Natural killer cell (primary cell): ENCODE measurements at regions not wholly inside any gene's neighbourhood (a gene's known extent, or its start where the extent isn't known, plus 50 kb on each side); places are given as distances from the start of the nearest gene placed in this dataset.

Experiments used
- ATAC-seq, 3 donors: fragments of 150-1000 bp in 2 of 3; fragments of 200-7000 bp in 1 of 3; cut with Tn5 transposase; 1 replicate in 1 of 3; 2 replicates in 2 of 3; pipeline ENCODE4 v1.10.0; 2021; ENCODE audit warnings: mild to moderate bottlenecking in 2 of 3, moderate library complexity in 2 of 3
- DNase-seq, 2 donors: peaks; one replicate each; pipeline versions ENCODE4 v3.0.0 to v3.0.0-alpha.2; 2013 to 2021; ENCODE audit warnings: mixed read lengths in 1 of 2
- H3K27ac ChIP-seq: one replicate; pipeline ENCODE4 v1.5.1; 2013; ENCODE audit warnings: mild to moderate bottlenecking, low read length
- H3K27me3 ChIP-seq: one replicate; pipeline ENCODE4 v1.6.1; 2013; ENCODE audit warnings: low read length; ENCODE audit not compliant: control insufficient read depth, insufficient read depth
- H3K36me3 ChIP-seq: one replicate; pipeline ENCODE4 v1.6.1; 2013; ENCODE audit warnings: low read length; ENCODE audit not compliant: control insufficient read depth, insufficient read depth
- H3K4me1 ChIP-seq: one replicate; pipeline ENCODE4 v1.6.1; 2013; ENCODE audit warnings: low read length; ENCODE audit not compliant: control insufficient read depth, insufficient read depth
- H3K4me3 ChIP-seq: one replicate; pipeline ENCODE4 v1.5.1; 2013; ENCODE audit warnings: low read length
- H3K9me3 ChIP-seq: one replicate; pipeline ENCODE4 v1.6.1; 2013; ENCODE audit warnings: low read length; ENCODE audit not compliant: control insufficient read depth, insufficient read depth
- H3K27ac Mint-ChIP-seq, 2 donors: one replicate each; pipeline ENCODE4 v1.8.0; 2022; ENCODE audit warnings: mild to moderate bottlenecking in 2 of 2, mixed read lengths in 2 of 2, moderate library complexity in 1 of 2
- H3K27me3 Mint-ChIP-seq, 2 donors: one replicate each; pipeline ENCODE4 v1.8.0; 2022; ENCODE audit warnings: low read depth in 2 of 2, mixed read lengths in 2 of 2
- H3K36me3 Mint-ChIP-seq: one replicate; pipeline ENCODE4 v1.8.0; 2022; ENCODE audit warnings: mixed read lengths
- H3K4me1 Mint-ChIP-seq, 2 donors: one replicate each; pipeline ENCODE4 v1.8.0; 2022; ENCODE audit warnings: mixed read lengths in 2 of 2
- H3K4me3 Mint-ChIP-seq: one replicate; pipeline ENCODE4 v1.8.0; 2022; ENCODE audit warnings: mild to moderate bottlenecking, moderate library complexity, mixed read lengths
- H3K9me3 Mint-ChIP-seq, 2 donors: one replicate each; pipeline ENCODE4 v1.8.0; 2022; ENCODE audit warnings: mixed read lengths in 2 of 2
- CTCF ChIP-seq: fragments of 200-600 bp; IDR thresholded peaks from one replicate; pipeline ENCODE4 v1.8.0; 2022; ENCODE audit warnings: antibody characterized with exemption
- WGBS: methylation state at CpG from one replicate; pipeline ENCODE4 v1.1.7; 2013; ENCODE audit warnings: missing lambda C conversion rate; ENCODE audit not compliant: insufficient coverage; 5-methylcytosine and 5-hydroxymethylcytosine counted together
- intact Hi-C: fragments of 100-400 bp; cut with micrococcal nuclease; formaldehyde crosslinking; loops from one replicate; pipeline ENCODE4 v1.14.2; 2022

GRCh38 chr6:44052419-44053023 is 74.7 kb downstream of the MRPL14 start:
- peaks cover 0 to under 1% of the 10 kb centered on the region in 2 donors for H3K4me1 Mint-ChIP-seq
- Histone ChIP-seq H3K9me3 (no peaks in the 10 kb centered on the region), H3K36me3 (no peaks in the 10 kb centered on the region), H3K27me3 (no peaks in the 10 kb centered on the region), H3K4me3 (no peak overlapping the region), H3K4me1 (peaks cover 4% of the 10 kb centered on the region), H3K27ac (no peak overlapping the region)
- 85% methylated on average over 3 of the region's 4 CpGs for WGBS
- ATAC-seq, result peak in 2 of 3 donors; percentile 34 to 55
- intact Hi-C loops, result no loop called here
- no peak overlapping the region for H3K27ac Mint-ChIP-seq
- no peak for TF ChIP-seq CTCF
- no peak overlapping the region for H3K4me3 Mint-ChIP-seq
- peaks cover 0 to 3% of the 10 kb centered on the region in 2 donors for H3K27me3 Mint-ChIP-seq
- no peaks in the 10 kb centered on the region for H3K9me3 Mint-ChIP-seq
- H3K36me3 Mint-ChIP-seq, result no peaks in the 10 kb centered on the region
- no peak for DNase-seq

- ATAC-seq, result no peak
- TF ChIP-seq CTCF, result no peak
- WGBS, result 87% methylated on average over 3 of the region's 3 CpGs
These were observed 75.7 kb downstream of the MRPL14 start for GRCh38 chr6:44051515-44051914.

GRCh38 chr6:44050872-44051505 is 76.3 kb downstream of the MRPL14 start:
- Mint-ChIP-seq H3K27me3 (peaks cover 0 to 6% of the 10 kb centered on the region in 2 donors), H3K4me1 (no peaks in the 10 kb centered on the region), H3K36me3 (no peaks in the 10 kb centered on the region), H3K4me3 (no peak overlapping the region), H3K27ac (no peak overlapping the region), H3K9me3 (no peaks in the 10 kb centered on the region)
- H3K27me3 ChIP-seq, result no peaks in the 10 kb centered on the region
- no peaks in the 10 kb centered on the region for H3K36me3 ChIP-seq
- H3K9me3 ChIP-seq, result no peaks in the 10 kb centered on the region
- WGBS, result 77% methylated on average over 7 of the region's 7 CpGs
- DNase-seq (no peak), ATAC-seq (no peak)
- intact Hi-C loops, result no loop called here
- H3K4me1 ChIP-seq, result peaks cover 4% of the 10 kb centered on the region
- TF ChIP-seq CTCF, result no peak
- H3K4me3 ChIP-seq, result no peak overlapping the region
- no peak overlapping the region for H3K27ac ChIP-seq

More at GRCh38 chr6:44051515-44051914, 75.7 kb downstream of the MRPL14 start:
- intact Hi-C loops, result no loop called here
- Mint-ChIP-seq H3K4me1 (no peaks in the 10 kb centered on the region), H3K4me3 (no peak overlapping the region), H3K36me3 (no peaks in the 10 kb centered on the region), H3K27me3 (peaks cover 0 to 6% of the 10 kb centered on the region in 2 donors), H3K9me3 (no peaks in the 10 kb centered on the region), H3K27ac (no peak overlapping the region)
- Histone ChIP-seq H3K4me1 (peaks cover 4% of the 10 kb centered on the region), H3K4me3 (no peak overlapping the region), H3K27ac (no peak overlapping the region), H3K36me3 (no peaks in the 10 kb centered on the region), H3K9me3 (no peaks in the 10 kb centered on the region), H3K27me3 (no peaks in the 10 kb centered on the region)
- DNase-seq, result no peak
